Mesothelial cell of epicardium (in vitro differentiated cells): ENCODE measurements at regions not wholly inside any gene's neighbourhood (a gene's known extent, or its start where the extent isn't known, plus 50 kb on each side); places are given as distances from the start of the nearest gene placed in this dataset.
"Not testable (repeated sequence)": the region's sequence is repeated elsewhere in the genome, so short reads cannot be mapped to it uniquely, and the experiment has no call there.

Experiments used
- DNase-seq, 2 experiments: peaks; one replicate each; pipeline ENCODE4 v3.0.0; 2021; ENCODE audit warnings: low spot score in 2 of 2; ENCODE audit not compliant: unreplicated experiment in 2 of 2
- H3K27ac Mint-ChIP-seq: 2 replicates; pipeline ENCODE4 v1.8.0; 2021; ENCODE audit warnings: mixed read lengths
- H3K27me3 Mint-ChIP-seq: 2 replicates; pipeline ENCODE4 v1.8.0; 2021; ENCODE audit warnings: low read depth, mixed read lengths
- H3K36me3 Mint-ChIP-seq: 2 replicates; pipeline ENCODE4 v1.8.0; 2021; ENCODE audit warnings: mixed read lengths
- H3K4me1 Mint-ChIP-seq: 2 replicates; pipeline ENCODE4 v1.8.0; 2021; ENCODE audit warnings: mixed read lengths
- H3K4me3 Mint-ChIP-seq: 2 replicates; pipeline ENCODE4 v1.8.0; 2021; ENCODE audit warnings: mild to moderate bottlenecking, moderate library complexity, mixed read lengths
- H3K9me3 Mint-ChIP-seq: 2 replicates; pipeline ENCODE4 v1.8.0; 2021; ENCODE audit warnings: mixed read lengths
- TF ChIP-seq, protein P1 (sequence below): fragments of 200-600 bp; sonication (generic); IDR thresholded peaks from one replicate; pipeline ENCODE4 v1.5.0; 2021; ENCODE audit warnings: antibody characterized with exemption; ENCODE audit not compliant: unreplicated experiment

DNA sequence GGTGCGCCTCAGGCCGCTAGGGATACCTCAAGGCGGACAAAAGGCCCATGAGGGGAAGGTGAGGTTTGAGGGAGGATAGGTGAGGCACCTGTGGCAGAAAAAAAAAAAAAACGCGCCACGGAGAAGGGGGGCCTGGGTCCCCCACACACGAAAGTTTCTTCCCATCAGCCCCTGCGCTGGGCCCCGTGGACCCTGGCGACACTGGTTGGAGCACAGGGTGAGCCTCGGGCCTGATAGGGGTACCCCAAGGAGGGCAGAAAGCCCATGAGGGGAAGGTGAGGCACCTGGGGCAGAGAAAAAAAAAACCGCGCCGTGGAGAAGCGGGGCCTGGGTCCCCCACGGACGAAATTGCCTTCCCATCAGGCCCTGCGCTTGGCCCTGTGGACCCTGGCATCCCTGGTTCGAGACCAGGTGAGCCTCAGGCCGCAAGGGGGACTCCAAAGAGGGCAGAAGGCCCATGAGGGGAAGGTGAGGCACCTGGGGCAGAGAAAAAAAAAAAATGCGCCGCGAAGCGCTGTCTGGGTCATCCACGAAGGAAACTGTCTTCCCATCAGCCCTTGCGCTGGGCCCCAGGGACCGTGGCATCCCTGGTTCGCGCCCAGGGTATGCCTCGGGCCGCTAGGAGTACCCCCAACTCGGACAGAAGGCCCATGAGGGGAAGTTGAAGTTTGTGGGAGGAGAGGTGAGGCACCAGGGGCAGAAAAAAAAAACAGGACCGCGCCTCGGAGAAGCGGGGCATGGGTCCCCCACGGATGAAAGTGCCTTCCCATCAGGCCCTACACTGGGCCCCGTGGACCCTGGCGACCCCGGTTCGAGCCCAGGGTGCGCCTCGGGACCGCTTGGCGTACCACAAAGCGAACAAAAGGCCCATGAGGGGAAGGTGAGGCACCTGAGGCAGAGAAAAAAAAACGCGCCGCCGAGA is 226.2 kb downstream of the CCDC74A start:
- no peaks in the 10 kb centered on the region for H3K4me1 Mint-ChIP-seq
- H3K36me3 Mint-ChIP-seq = peaks cover 5% of the 10 kb centered on the region
- H3K27me3 Mint-ChIP-seq = no peaks in the 10 kb centered on the region
- no peak for DNase-seq
- H3K4me3 Mint-ChIP-seq = no peak overlapping the region
- TF ChIP-seq, protein P1, sequence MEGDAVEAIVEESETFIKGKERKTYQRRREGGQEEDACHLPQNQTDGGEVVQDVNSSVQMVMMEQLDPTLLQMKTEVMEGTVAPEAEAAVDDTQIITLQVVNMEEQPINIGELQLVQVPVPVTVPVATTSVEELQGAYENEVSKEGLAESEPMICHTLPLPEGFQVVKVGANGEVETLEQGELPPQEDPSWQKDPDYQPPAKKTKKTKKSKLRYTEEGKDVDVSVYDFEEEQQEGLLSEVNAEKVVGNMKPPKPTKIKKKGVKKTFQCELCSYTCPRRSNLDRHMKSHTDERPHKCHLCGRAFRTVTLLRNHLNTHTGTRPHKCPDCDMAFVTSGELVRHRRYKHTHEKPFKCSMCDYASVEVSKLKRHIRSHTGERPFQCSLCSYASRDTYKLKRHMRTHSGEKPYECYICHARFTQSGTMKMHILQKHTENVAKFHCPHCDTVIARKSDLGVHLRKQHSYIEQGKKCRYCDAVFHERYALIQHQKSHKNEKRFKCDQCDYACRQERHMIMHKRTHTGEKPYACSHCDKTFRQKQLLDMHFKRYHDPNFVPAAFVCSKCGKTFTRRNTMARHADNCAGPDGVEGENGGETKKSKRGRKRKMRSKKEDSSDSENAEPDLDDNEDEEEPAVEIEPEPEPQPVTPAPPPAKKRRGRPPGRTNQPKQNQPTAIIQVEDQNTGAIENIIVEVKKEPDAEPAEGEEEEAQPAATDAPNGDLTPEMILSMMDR = no peak
- H3K27ac Mint-ChIP-seq = no peak overlapping the region
- no peaks in the 10 kb centered on the region for H3K9me3 Mint-ChIP-seq

DNA sequence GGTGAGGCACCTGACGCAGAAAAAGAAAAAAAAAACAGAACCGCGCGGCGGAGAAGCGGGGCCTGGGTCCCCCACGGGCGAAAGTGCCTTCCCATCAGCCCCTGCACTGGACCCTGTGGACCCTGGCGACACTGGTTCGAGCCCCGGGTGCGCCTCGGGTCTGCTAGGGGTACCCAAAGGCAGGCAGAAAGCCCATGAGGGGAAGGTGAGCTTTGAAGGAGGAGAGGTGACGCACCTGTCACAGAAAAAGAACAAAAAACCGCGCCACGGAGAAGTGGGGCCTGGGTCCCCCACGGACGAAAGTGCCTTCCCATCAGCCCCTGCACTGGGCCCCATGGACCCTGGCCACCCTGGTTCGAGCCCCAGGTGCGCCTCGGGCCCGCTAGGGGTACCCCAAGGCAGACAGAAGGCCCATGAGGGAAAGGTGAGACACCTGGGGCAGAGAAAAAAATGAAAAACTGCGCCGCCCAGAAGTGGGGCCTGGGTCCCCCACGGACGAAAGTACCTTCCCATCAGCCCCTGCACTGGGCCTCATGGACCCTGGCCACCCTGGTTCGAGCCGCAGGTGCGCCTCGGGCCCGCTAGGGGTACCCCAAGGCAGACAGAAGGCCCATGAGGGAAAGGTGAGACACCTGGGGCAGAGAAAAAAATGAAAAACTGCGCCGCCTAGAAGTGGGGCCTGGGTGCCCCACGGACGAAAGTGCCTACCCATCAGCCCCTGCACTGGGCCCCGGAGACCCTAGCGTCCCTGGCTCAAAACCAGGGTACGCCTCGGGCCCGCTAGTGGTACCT is 227.4 kb downstream of the CCDC74A start:
- Mint-ChIP-seq H3K9me3 (no peaks in the 10 kb centered on the region), H3K27me3 (no peaks in the 10 kb centered on the region), H3K27ac (no peak overlapping the region), H3K36me3 (peaks cover 5% of the 10 kb centered on the region), H3K4me3 (no peak overlapping the region), H3K4me1 (no peaks in the 10 kb centered on the region)
- no peak for DNase-seq
- TF ChIP-seq, protein P1 = no peak

DNA sequence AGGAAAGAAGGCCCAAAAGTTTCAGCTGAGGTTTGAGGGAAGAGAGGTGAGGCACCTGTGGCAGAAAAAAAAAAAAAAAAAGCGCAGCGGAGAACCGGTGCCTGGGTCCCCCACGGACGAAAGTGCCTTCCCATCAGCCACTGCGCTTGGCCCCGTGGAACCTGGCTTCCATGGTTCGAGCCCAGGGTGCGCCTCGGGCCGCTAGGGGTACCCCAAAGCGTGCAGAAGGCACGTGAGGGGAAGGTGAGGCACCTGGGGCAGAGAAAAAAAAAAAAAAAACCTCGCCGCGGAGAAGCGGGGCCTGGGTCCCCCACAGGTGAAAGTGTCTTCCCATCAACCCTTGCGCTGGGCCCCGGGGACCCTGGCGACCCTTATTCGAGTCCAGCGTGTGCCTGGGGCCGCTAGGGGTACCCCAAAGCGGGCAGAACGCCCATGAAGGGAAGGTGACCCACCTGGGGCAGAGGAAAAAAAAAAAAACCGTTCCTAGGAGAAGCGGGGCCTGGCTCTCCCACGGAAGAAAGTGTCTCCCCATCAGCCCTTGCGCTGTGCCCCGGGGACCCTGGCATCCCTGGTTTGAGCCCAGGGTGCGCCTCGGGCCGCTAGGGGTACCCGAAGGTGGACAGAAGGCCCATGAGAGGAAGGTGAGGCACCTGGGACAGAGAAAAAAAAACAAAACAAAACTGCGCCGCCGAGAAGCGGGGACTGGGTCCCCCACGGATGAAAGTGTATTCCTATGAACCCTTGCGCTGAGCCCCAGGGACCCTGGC is 228.6 kb downstream of the CCDC74A start:
- H3K27ac Mint-ChIP-seq = no peak overlapping the region
- no peaks in the 10 kb centered on the region for H3K4me1 Mint-ChIP-seq

DNA sequence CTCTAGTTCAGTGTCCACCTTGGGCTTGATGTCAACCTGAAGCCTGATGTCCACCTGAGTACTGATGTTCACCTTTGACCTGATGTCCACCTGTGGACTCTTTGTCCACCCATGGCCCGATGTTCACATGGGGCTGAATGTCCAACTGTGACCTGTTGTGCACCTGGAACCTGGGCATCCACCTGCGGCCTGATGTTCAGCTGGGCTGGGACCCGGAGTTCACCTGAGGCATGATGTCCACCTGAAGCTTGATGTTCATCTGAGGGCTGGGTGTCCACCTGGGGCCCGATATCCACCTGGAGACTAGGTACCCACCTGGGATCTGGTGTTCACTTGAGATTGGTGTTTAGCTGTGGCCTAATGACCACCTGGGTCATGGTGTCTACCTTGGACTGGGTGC is 231.3 kb downstream of the CCDC74A start:
- not testable (repeated sequence) for H3K27me3 Mint-ChIP-seq, H3K27ac Mint-ChIP-seq, H3K36me3 Mint-ChIP-seq, DNase-seq, H3K9me3 Mint-ChIP-seq, H3K4me3 Mint-ChIP-seq, H3K4me1 Mint-ChIP-seq

More for the DNA sequence above, 228.6 kb downstream of the CCDC74A start:
- peaks cover 5% of the 10 kb centered on the region for H3K36me3 Mint-ChIP-seq
- H3K4me3 Mint-ChIP-seq = no peak overlapping the region
- H3K27me3 Mint-ChIP-seq = no peaks in the 10 kb centered on the region
- DNase-seq = no peak
- TF ChIP-seq, protein P1 = no peak
- peaks cover 4% of the 10 kb centered on the region for H3K9me3 Mint-ChIP-seq

- not testable (repeated sequence) for DNase-seq, H3K4me1 Mint-ChIP-seq, H3K4me3 Mint-ChIP-seq, H3K27ac Mint-ChIP-seq, H3K36me3 Mint-ChIP-seq, H3K9me3 Mint-ChIP-seq
- peaks cover 21% of the 10 kb centered on the region for H3K27me3 Mint-ChIP-seq
Measured at GRCh38 chr2:131774955-131775555, 247.4 kb downstream of the CCDC74A start.

DNA sequence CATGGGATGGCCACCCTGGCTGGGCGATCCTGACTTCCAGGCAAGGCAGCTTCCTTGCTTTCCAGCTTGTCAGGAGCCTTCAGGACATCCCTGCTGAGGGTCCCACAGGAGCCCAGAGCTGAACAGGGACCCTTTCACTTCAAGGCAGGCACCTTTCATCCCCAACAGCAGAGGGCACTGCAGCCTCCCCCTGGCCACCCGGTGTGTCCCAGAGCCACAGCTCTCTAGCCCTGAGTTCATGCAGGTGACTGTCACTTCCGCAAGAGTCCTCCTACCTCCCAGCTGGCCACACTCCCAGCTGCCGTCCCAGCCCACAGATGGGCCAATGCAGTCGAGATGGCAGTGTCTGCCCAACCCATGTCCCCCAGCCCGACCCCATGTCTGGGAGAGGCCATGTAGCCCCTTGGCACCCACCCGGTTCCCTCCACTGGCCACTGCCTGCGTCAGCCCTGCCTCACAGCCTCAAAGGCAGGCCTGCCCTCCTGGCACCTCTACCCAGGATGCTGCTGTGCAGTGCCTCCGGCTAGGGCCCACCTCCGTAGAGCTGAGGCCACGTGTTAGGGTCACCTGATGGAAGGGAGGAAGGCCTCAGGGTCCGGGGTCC is 248.3 kb downstream of the CCDC74A start:
- peaks cover 30% of the 10 kb centered on the region for H3K27me3 Mint-ChIP-seq
- H3K4me1 Mint-ChIP-seq, DNase-seq, H3K4me3 Mint-ChIP-seq, H3K36me3 Mint-ChIP-seq, H3K9me3 Mint-ChIP-seq, H3K27ac Mint-ChIP-seq: not testable (repeated sequence)

DNA sequence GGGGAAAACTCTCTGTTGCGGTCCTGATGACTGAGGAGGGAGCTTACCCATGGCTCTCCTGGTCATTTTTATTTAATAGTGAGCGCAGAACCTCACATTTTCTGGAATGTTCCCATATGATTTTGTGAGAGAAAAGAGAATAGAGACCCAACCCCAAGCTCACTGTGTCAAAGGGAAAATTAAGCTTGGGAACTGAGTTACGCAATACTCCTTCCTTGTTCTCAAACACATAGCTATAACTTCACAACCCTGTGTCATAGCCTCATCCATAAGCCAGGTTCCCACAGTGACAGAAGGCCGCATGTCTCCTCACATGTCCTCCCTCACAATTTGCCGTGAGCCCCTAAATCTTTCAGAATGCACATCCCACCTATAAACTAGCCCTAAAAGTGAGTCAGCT is 252.8 kb downstream of the CCDC74A start:
- not testable (repeated sequence) for H3K36me3 Mint-ChIP-seq, H3K4me3 Mint-ChIP-seq, H3K27ac Mint-ChIP-seq, H3K9me3 Mint-ChIP-seq, DNase-seq, H3K4me1 Mint-ChIP-seq
- H3K27me3 Mint-ChIP-seq = peaks cover 55% of the 10 kb centered on the region
